ENCODE measurements at regions not wholly inside any gene's neighbourhood (a gene's known extent, or its start where the extent isn't known, plus 50 kb on each side); places are given as distances from the start of the nearest gene placed in this dataset.

DNA sequence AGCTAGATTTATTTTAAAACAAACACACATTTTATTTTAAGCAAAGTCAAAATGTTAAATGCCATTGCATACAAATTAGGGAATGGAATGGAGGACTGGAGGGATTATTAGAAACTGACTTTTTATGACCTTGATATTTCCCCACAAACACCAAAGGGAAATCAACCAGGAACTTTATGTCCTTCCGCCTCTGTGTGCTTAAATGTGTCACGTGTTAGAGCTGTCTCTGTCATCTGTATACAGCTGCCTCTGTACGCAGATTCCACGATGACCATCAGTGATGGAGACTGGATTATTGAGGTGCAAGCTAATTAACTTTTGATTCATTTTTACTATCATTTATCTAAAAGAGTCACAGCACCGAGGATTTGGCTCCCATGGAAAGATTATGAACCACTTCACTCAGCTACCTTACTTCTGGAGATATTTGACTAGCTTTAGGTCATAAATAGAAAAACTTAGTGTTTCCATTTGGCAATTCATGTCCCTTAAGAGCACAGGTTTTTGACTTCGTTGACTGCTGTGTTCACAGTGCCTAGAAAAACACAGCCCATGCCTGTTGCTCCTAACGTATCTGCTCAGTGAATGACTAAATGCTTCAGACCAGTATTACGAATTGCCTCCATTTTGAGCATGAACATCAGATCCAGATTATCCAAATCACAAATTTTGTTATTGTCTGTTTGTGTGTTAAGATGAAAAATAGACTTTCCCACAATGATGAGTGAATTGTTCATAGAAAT lies 1048.1 kb downstream of the MCTP2 start:
- Histone ChIP-seq H3K4me1 (ENCODE audit: control insufficient read depth in 1 of 2, insufficient read depth in 2 of 2, low read length in 2 of 2) (peaks cover 2 to 3% of the 10 kb centered on the region in 2 donors), H3K27ac (ENCODE audit: low read depth in 1 of 2, low read length in 2 of 2) (no peak overlapping the region), H3K9me3 (ENCODE audit: control insufficient read depth, low read length) (no peaks in the 10 kb centered on the region), H3K27me3 (ENCODE audit: control insufficient read depth in 1 of 2, insufficient read depth in 2 of 2, low read length in 1 of 2) (no peaks in the 10 kb centered on the region), H3K4me3 (ENCODE audit: low read length in 2 of 2) (no peak overlapping the region), H3K36me3 (ENCODE audit: control insufficient read depth in 1 of 2, insufficient read depth in 2 of 2, low read length in 1 of 2) (no peaks in the 10 kb centered on the region)
- ATAC-seq (ENCODE audit: low FRiP score) (peak; percentile 66), DNase-seq (no peak)
- intact Hi-C loops (cut with DNase I) = no loop called here
- WGBS, 2 donors = 54 to 57% methylated on average over 8 of the region's 8 CpGs

GRCh38 chr15:95280711-95281110 lies 1049.3 kb downstream of the MCTP2 start:
- WGBS, 2 donors = 93 to 96% methylated on average over 5 of the region's 5 CpGs
- DNase-seq = no peak
- no peak overlapping the region for H3K27ac ChIP-seq (ENCODE audit: low read depth in 1 of 2, low read length in 2 of 2)
- no peaks in the 10 kb centered on the region for H3K36me3 ChIP-seq (ENCODE audit: control insufficient read depth in 1 of 2, insufficient read depth in 2 of 2, low read length in 1 of 2)
- intact Hi-C loops (cut with DNase I) = no loop called here
- ATAC-seq (ENCODE audit: low FRiP score) = no peak
- peaks cover 2 to 3% of the 10 kb centered on the region in 2 donors for H3K4me1 ChIP-seq (ENCODE audit: control insufficient read depth in 1 of 2, insufficient read depth in 2 of 2, low read length in 2 of 2)
- no peak overlapping the region for H3K4me3 ChIP-seq (ENCODE audit: low read length in 2 of 2)
- H3K27me3 ChIP-seq (ENCODE audit: control insufficient read depth in 1 of 2, insufficient read depth in 2 of 2, low read length in 1 of 2) = no peaks in the 10 kb centered on the region
- H3K9me3 ChIP-seq (ENCODE audit: control insufficient read depth, low read length) = no peaks in the 10 kb centered on the region

DNA sequence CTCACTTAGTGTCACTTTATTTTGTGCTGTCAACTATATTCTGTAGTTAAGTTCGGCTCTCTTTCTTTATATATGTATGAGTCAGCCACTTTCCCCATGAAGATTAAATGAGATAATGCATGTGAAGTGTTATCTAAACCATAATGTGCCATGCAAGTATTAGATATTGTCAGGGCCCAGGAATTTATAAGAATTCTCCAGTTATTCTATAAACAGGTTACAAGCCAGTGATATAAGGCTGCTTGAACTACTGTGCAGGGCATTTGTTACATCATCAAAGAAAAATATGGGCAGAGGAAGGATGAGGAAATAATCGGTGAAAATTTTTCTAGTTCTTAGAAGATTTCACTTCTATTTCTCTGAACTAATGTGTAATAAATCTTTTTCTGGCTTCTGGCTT lies 1049.0 kb upstream of the NR2F2 start:
- Histone ChIP-seq H3K36me3 (ENCODE audit: control insufficient read depth in 1 of 2, insufficient read depth in 2 of 2, low read length in 1 of 2) (no peaks in the 10 kb centered on the region), H3K27ac (ENCODE audit: low read depth in 1 of 2, low read length in 2 of 2) (no peak overlapping the region), H3K27me3 (ENCODE audit: control insufficient read depth in 1 of 2, insufficient read depth in 2 of 2, low read length in 1 of 2) (no peaks in the 10 kb centered on the region), H3K4me1 (ENCODE audit: control insufficient read depth in 1 of 2, insufficient read depth in 2 of 2, low read length in 2 of 2) (peaks cover 2 to 3% of the 10 kb centered on the region in 2 donors), H3K9me3 (ENCODE audit: control insufficient read depth, low read length) (no peaks in the 10 kb centered on the region), H3K4me3 (ENCODE audit: low read length in 2 of 2) (no peak overlapping the region)
- ATAC-seq (ENCODE audit: low FRiP score) (no peak), DNase-seq (no peak)
- WGBS, 2 donors = 57% methylated on average over 2 of the region's 2 CpGs
- intact Hi-C loops (cut with DNase I) = no loop called here

DNA sequence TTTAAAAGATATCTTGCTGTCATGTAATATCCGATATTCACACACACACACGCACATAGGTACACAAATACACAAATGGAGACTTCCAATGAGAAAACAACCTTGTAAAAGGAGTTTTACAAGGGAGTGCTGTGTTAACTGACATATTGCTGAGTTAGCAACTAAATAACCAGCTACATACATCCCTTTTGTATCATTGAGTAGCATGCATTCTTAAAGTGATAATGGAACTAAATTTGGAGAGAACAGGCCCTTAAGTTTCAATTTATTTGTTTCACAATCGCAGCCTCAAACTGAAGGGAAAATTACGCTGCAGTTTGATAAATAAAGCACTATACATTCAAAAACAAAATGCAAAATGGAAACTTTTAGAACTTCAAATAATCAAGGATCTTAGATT lies 1046.0 kb upstream of the NR2F2 start:
- H3K36me3 ChIP-seq (ENCODE audit: control insufficient read depth in 1 of 2, insufficient read depth in 2 of 2, low read length in 1 of 2) = no peaks in the 10 kb centered on the region
- no peak for ATAC-seq (ENCODE audit: low FRiP score)
- intact Hi-C loops (cut with DNase I) = no loop called here
- H3K27me3 ChIP-seq (ENCODE audit: control insufficient read depth in 1 of 2, insufficient read depth in 2 of 2, low read length in 1 of 2) = no peaks in the 10 kb centered on the region
- no peak for DNase-seq
- 95 to 96% methylated on average over 4 of the region's 4 CpGs for WGBS, 2 donors
- peaks cover 0 to 2% of the 10 kb centered on the region in 2 donors for H3K4me1 ChIP-seq (ENCODE audit: control insufficient read depth in 1 of 2, insufficient read depth in 2 of 2, low read length in 2 of 2)
- no peak overlapping the region for H3K4me3 ChIP-seq (ENCODE audit: low read length in 2 of 2)
- no peaks in the 10 kb centered on the region for H3K9me3 ChIP-seq (ENCODE audit: control insufficient read depth, low read length)
- no peak overlapping the region for H3K27ac ChIP-seq (ENCODE audit: low read depth in 1 of 2, low read length in 2 of 2)

GRCh38 chr15:95284933-95285421 lies 1045.5 kb upstream of the NR2F2 start:
- no peaks in the 10 kb centered on the region for H3K9me3 ChIP-seq (ENCODE audit: control insufficient read depth, low read length)
- intact Hi-C loops (cut with DNase I) = no loop called here
- H3K27me3 ChIP-seq (ENCODE audit: control insufficient read depth in 1 of 2, insufficient read depth in 2 of 2, low read length in 1 of 2) = no peaks in the 10 kb centered on the region
- no peak overlapping the region for H3K27ac ChIP-seq (ENCODE audit: low read depth in 1 of 2, low read length in 2 of 2)
- WGBS, 2 donors = 80 to 81% methylated on average over 3 of the region's 3 CpGs
- no peak for ATAC-seq (ENCODE audit: low FRiP score)
- no peak overlapping the region for H3K4me3 ChIP-seq (ENCODE audit: low read length in 2 of 2)
- peaks cover 0 to 2% of the 10 kb centered on the region in 2 donors for H3K4me1 ChIP-seq (ENCODE audit: control insufficient read depth in 1 of 2, insufficient read depth in 2 of 2, low read length in 2 of 2)
- no peaks in the 10 kb centered on the region for H3K36me3 ChIP-seq (ENCODE audit: control insufficient read depth in 1 of 2, insufficient read depth in 2 of 2, low read length in 1 of 2)
- DNase-seq = no peak

DNA sequence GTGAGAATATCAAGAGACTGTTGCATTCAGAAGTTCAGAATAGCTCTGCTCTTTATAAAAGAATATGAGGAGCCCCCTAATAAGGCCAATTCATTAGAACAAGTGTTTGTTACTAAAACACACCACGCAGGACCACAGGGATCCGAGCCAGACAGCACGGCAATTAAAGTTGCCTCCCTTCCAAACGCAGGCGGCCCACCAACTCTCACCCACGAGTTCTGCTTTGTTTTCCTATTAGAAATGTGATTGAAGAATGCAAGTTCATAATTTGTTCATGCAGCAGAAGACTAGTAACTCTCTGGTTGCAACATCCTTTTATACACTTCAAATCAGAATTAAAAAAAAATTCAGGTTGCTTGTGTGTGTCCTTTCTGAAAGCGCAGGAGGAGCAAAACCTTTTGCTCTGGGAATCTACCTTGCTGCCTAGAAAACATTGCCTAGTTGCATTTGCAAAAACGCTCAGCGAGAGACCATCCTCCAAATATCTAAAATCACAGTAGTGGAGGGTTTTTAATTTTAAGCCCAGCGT lies 1044.1 kb upstream of the NR2F2 start:
- no peak overlapping the region for H3K4me3 ChIP-seq (ENCODE audit: low read length in 2 of 2)
- no peaks in the 10 kb centered on the region for H3K36me3 ChIP-seq (ENCODE audit: control insufficient read depth in 1 of 2, insufficient read depth in 2 of 2, low read length in 1 of 2)
- intact Hi-C loops (cut with DNase I) = no loop called here
- no peaks in the 10 kb centered on the region for H3K27me3 ChIP-seq (ENCODE audit: control insufficient read depth in 1 of 2, insufficient read depth in 2 of 2, low read length in 1 of 2)
- WGBS, 2 donors = 73 to 76% methylated on average over 10 of the region's 10 CpGs
- H3K9me3 ChIP-seq (ENCODE audit: control insufficient read depth, low read length) = no peaks in the 10 kb centered on the region
- peaks cover 0 to 2% of the 10 kb centered on the region in 2 donors for H3K4me1 ChIP-seq (ENCODE audit: control insufficient read depth in 1 of 2, insufficient read depth in 2 of 2, low read length in 2 of 2)
- no peak for DNase-seq
- no peak for ATAC-seq (ENCODE audit: low FRiP score)
- H3K27ac ChIP-seq (ENCODE audit: low read depth in 1 of 2, low read length in 2 of 2) = no peak overlapping the region

DNA sequence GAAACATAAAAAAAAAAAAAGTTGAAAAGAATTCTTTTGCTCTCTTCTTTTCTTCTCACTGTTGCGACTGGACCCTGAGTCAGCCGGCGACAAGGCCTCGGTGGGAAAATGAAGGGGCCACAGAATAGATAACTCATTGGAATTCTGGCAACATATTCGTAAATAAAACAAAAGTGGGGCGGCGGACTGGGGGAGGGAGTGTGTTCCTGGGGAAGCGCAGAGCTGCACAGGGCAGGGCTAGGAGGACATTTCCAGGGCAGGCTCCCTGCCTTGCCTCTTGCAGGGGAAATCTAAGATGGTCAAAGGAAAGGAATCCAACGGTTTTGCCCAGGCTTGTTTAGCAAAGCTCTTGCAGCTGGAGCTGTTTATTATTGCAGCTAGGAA lies 1042.8 kb upstream of the NR2F2 start:
- Histone ChIP-seq H3K27me3 (ENCODE audit: control insufficient read depth in 1 of 2, insufficient read depth in 2 of 2, low read length in 1 of 2) (no peaks in the 10 kb centered on the region), H3K27ac (ENCODE audit: low read depth in 1 of 2, low read length in 2 of 2) (no peak overlapping the region), H3K4me3 (ENCODE audit: low read length in 2 of 2) (no peak overlapping the region), H3K4me1 (ENCODE audit: control insufficient read depth in 1 of 2, insufficient read depth in 2 of 2, low read length in 2 of 2) (no peaks in the 10 kb centered on the region), H3K36me3 (ENCODE audit: control insufficient read depth in 1 of 2, insufficient read depth in 2 of 2, low read length in 1 of 2) (no peaks in the 10 kb centered on the region), H3K9me3 (ENCODE audit: control insufficient read depth, low read length) (no peaks in the 10 kb centered on the region)
- ATAC-seq (ENCODE audit: low FRiP score) = no peak
- DNase-seq = no peak
- intact Hi-C loops (cut with DNase I) = no loop called here
- 89 to 91% methylated on average over 9 of the region's 9 CpGs for WGBS, 2 donors

DNA sequence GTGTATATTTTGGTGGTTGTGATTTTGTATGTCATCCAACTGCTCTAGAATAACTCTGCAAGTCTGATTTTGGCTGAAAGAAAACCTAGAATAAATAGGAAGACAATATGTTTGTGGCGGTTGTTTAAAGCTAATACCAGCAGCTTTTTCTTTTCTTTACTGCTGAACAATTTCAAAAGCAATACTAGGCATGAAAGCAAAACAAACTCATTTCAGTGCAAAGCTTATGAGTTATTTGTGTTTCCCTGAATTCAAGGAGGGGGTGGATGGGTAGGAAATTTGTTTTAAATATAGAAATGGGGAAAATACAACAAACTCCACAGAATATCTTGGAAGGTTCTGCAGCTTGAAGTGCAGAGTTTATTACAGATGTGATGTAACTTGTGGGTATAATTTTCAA lies 1041.9 kb upstream of the NR2F2 start:
- H3K4me3 ChIP-seq (ENCODE audit: low read length in 2 of 2) = no peak overlapping the region
- WGBS, 2 donors = 83 to 84% methylated on average over 1 of the region's 1 CpG
- H3K36me3 ChIP-seq (ENCODE audit: control insufficient read depth in 1 of 2, insufficient read depth in 2 of 2, low read length in 1 of 2) = no peaks in the 10 kb centered on the region
- no peak for ATAC-seq (ENCODE audit: low FRiP score)
- intact Hi-C loops (cut with DNase I) = no loop called here
- no peak for DNase-seq
- H3K27me3 ChIP-seq (ENCODE audit: control insufficient read depth in 1 of 2, insufficient read depth in 2 of 2, low read length in 1 of 2) = no peaks in the 10 kb centered on the region
- H3K4me1 ChIP-seq (ENCODE audit: control insufficient read depth in 1 of 2, insufficient read depth in 2 of 2, low read length in 2 of 2) = no peaks in the 10 kb centered on the region
- no peak overlapping the region for H3K27ac ChIP-seq (ENCODE audit: low read depth in 1 of 2, low read length in 2 of 2)
- no peaks in the 10 kb centered on the region for H3K9me3 ChIP-seq (ENCODE audit: control insufficient read depth, low read length)

All from aorta (tissue), 5 donors.